HEK293 (cell line): ENCODE measurements at regions not wholly inside any gene's neighbourhood (a gene's known extent, or its start where the extent isn't known, plus 50 kb on each side); places are given as distances from the start of the nearest gene placed in this dataset.

Experiments
- AEBP2 ChIP-seq: fragments of 450-650 bp; formaldehyde crosslinking; IDR thresholded peaks from 2 replicates; pipeline ENCODE4 v1.5.1; 2016; ENCODE audit warnings: missing biosample characterization, missing genetic modification characterization, borderline replicate concordance
- ATF2 ChIP-seq: fragments of 450-650 bp; formaldehyde crosslinking; IDR thresholded peaks from 2 replicates; pipeline ENCODE4 v1.5.1; 2016; ENCODE audit warnings: missing biosample characterization, missing genetic modification characterization, low read depth
- CTCF ChIP-seq: fragments of 450-650 bp; formaldehyde crosslinking; IDR thresholded peaks from 2 replicates; pipeline ENCODE4 v1.5.1; 2016; ENCODE audit warnings: missing biosample characterization, missing genetic modification characterization
- PRDM1 ChIP-seq: fragments of 450-650 bp; formaldehyde crosslinking; IDR thresholded peaks from 2 replicates; pipeline ENCODE4; 2016; ENCODE audit warnings: missing biosample characterization, missing genetic modification characterization
- RBAK ChIP-seq: fragments of 450-650 bp; formaldehyde crosslinking; IDR thresholded peaks from 2 replicates; pipeline ENCODE4 v1.5.1; 2016; ENCODE audit warnings: missing biosample characterization, missing genetic modification characterization
- REST ChIP-seq: fragments of 450-650 bp; formaldehyde crosslinking; IDR thresholded peaks from 2 replicates; pipeline ENCODE4 v1.5.1; 2016; ENCODE audit warnings: missing biosample characterization, missing genetic modification characterization
- SP2 ChIP-seq: fragments of 450-650 bp; formaldehyde crosslinking; IDR thresholded peaks from 2 replicates; pipeline ENCODE4 v1.5.1; 2016; ENCODE audit warnings: missing biosample characterization, missing genetic modification characterization
- TSHZ1 ChIP-seq: fragments of 450-650 bp; formaldehyde crosslinking; IDR thresholded peaks from 2 replicates; pipeline ENCODE4 v1.5.1; 2016; ENCODE audit warnings: missing biosample characterization, missing genetic modification characterization, borderline replicate concordance
- ZBTB49 ChIP-seq: fragments of 450-650 bp; formaldehyde crosslinking; IDR thresholded peaks from 2 replicates; pipeline ENCODE4 v1.5.1; 2016; ENCODE audit warnings: missing biosample characterization, missing genetic modification characterization, low read depth
- ZNF138 ChIP-seq: fragments of 450-650 bp; formaldehyde crosslinking; IDR thresholded peaks from 2 replicates; pipeline ENCODE4 v1.5.1; 2016; ENCODE audit warnings: missing biosample characterization, missing genetic modification characterization, borderline replicate concordance
- ZNF571 ChIP-seq: fragments of 450-650 bp; formaldehyde crosslinking; IDR thresholded peaks from 2 replicates; pipeline ENCODE4 v1.5.0; 2017; ENCODE audit warnings: missing biosample characterization, missing genetic modification characterization
- ZNF585B ChIP-seq: fragments of 450-650 bp; formaldehyde crosslinking; IDR thresholded peaks from 2 replicates; pipeline ENCODE4 v1.5.1; 2016; ENCODE audit warnings: missing biosample characterization, missing genetic modification characterization

DNA sequence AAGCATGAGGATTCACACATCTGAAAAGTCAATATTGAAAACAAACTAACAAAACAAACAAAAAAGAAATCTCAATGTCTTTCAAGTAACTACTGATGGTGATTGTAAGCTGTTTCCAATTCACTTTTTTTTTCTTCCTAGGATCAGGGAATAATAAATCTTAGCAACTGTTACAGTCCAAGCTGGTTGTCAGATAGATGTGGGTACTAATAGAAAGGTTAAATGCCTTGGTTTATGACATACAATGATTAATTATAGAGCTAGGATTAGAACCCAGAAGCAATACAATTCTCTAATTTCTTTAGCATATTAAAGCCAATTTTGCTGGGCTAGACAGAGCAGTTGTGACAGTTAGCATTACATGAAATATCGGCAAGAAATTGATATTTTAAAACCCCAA lies 1301.6 kb downstream of the EPHA7 start:
- no peak for TF ChIP-seq ZNF138 (tag by site-specific recombination)
- TF ChIP-seq AEBP2 = no peak
- TF ChIP-seq ZNF585B (tag by site-specific recombination) = no peak
- TF ChIP-seq SP2 (tag by site-specific recombination) = no peak
- TF ChIP-seq CTCF (tag by site-specific recombination) = no peak
- no peak for TF ChIP-seq PRDM1 (tag by site-specific recombination)
- TF ChIP-seq ZNF571 (tag by site-specific recombination) = no peak
- TF ChIP-seq RBAK (tag by site-specific recombination) = no peak
- no peak for TF ChIP-seq TSHZ1
- TF ChIP-seq ATF2 = no peak
- no peak for TF ChIP-seq REST
- no peak for TF ChIP-seq ZBTB49 (tag by site-specific recombination)
